Kidney (tissue), 13 donors: ENCODE measurements at regions not wholly inside any gene's neighbourhood (a gene's known extent, or its start where the extent isn't known, plus 50 kb on each side); places are given as distances from the start of the nearest gene placed in this dataset.

Experiments used
- DNase-seq, 5 donors: peaks; one replicate each; pipeline ENCODE4 v3.0.0-alpha.2; 2013 to 2020
- FAIRE-seq: peaks from 2 replicates; lab custom pipeline; 2012; peaks lifted over from hg19 to GRCh38; lab: Jason Lieb, UNC
- H3K27ac ChIP-seq, 2 donors: one replicate each; pipeline ENCODE4 v1.7.0; 2013; ENCODE audit warnings: low read depth in 2 of 2, low read length in 2 of 2, inconsistent platforms in 1 of 2
- H3K27me3 ChIP-seq: one replicate; pipeline ENCODE4 v1.7.1; 2013; ENCODE audit warnings: low read length, inconsistent platforms; ENCODE audit not compliant: control insufficient read depth, insufficient read depth
- H3K36me3 ChIP-seq, 3 donors: one replicate each; pipeline versions ENCODE4 v1.7.0 to v1.7.1; 2013; ENCODE audit warnings: low read length in 3 of 3, control low read depth in 1 of 3, inconsistent platforms in 1 of 3; ENCODE audit not compliant: insufficient read depth in 3 of 3, control insufficient read depth in 2 of 3
- H3K4me1 ChIP-seq, 3 donors: one replicate each; pipeline versions ENCODE4 v1.7.0 to v1.7.1; 2013; ENCODE audit warnings: low read length in 3 of 3, inconsistent platforms in 1 of 3, low read depth in 1 of 3; ENCODE audit not compliant: control insufficient read depth in 2 of 3, insufficient read depth in 2 of 3
- H3K4me3 ChIP-seq, 3 donors: one replicate each; pipeline versions ENCODE4 v1.7.0 to v1.8.1; 2013; ENCODE audit warnings: low read length in 3 of 3, control low read depth in 1 of 3, inconsistent platforms in 1 of 3
- H3K9ac ChIP-seq, 3 donors: one replicate each; pipeline versions ENCODE4 v1.7.0 to v1.7.1; 2013; ENCODE audit warnings: low read length in 3 of 3, control low read depth in 1 of 3, inconsistent platforms in 1 of 3
- H3K9me3 ChIP-seq, 3 donors: one replicate each; pipeline versions ENCODE4 v1.7.0 to v1.7.1; 2013; ENCODE audit warnings: low read length in 3 of 3, control low read depth in 1 of 3, inconsistent platforms in 1 of 3; ENCODE audit not compliant: control insufficient read depth in 2 of 3, insufficient read depth in 1 of 3
- CTCF ChIP-seq: IDR thresholded peaks from 3 replicates; pipeline ENCODE4 v1.5.1; 2012; ENCODE audit warnings: mild to moderate bottlenecking, moderate library complexity, borderline replicate concordance; ENCODE audit not compliant: insufficient read depth; ENCODE audit errors: extremely low read depth
- intact Hi-C: fragments of 100-400 bp; cut with DNase I; formaldehyde crosslinking; loops from one replicate; pipeline ENCODE4 v1.11.1; 2022
- donor health status: control.
- donor health status: control.
- donor health status: control.
- donor health status: control.
- donor health status: control.
- donor health status: DM: yes; HTN: yes; CAD: no.
- donor health status: Normal renal cell carcinoma (clear cell type).

GRCh38 chr5:56422076-56422762 lies 189.1 kb upstream of the ANKRD55 start:
- no peaks in the 10 kb centered on the region for H3K36me3 ChIP-seq
- intact Hi-C loops = no loop called here
- H3K9ac ChIP-seq = no peak overlapping the region
- no peak for TF ChIP-seq CTCF
- peak in 2 of 5 donors; percentile 66 to 76 for DNase-seq
- peaks cover 0 to 10% (median 3%) of the 10 kb centered on the region in 3 donors for H3K9me3 ChIP-seq
- peak overlapping the region; percentile 5 to 57 for H3K27ac ChIP-seq
- peak overlapping the region in 2 of 3 donors; percentile 5 to 16 for H3K4me3 ChIP-seq
- FAIRE-seq = peak; percentile 65
- peaks cover 0 to 6% (median 5%) of the 10 kb centered on the region in 3 donors for H3K4me1 ChIP-seq
- H3K27me3 ChIP-seq = no peaks in the 10 kb centered on the region

DNA sequence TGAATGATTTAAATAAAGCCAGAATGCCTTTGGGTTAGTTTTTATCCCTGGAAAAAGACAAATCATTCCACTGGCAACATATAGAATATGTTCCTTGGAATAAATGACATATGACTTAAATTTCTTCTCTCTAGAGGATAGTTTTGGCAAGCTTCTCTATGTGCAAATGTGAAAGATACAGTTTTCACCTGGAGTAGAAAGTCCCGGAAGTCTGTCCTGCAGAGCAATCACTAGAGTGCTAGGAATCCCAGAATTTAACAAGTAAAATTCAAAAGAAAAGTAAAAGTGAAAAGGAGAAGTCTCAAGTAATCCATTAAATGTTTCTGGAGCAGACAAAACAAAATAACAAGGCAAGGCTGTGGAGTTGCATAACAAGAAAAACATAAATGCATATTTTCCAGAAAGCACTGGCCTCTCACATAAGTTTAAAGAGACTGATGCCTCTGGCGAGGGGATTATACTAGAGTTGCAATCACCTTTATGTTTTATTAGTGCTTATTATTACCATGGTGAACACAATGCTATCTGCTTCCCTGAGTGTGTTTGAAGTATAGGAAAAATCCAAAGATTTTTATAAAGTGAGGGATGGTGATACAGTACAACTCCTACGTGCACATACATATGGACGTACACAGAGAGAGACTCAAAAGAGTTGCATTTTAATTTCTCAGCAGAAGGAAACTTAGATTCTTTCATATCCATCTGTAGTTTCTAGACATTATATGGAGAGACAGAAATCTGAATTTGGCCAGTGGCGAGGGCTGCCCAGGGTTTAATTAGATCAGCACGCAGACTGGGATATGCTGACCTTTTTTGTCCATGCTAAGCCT lies 188.3 kb upstream of the ANKRD55 start:
- intact Hi-C loops = no loop called here

GRCh38 chr5:56420323-56420722 lies 187.2 kb upstream of the ANKRD55 start:
- H3K27me3 ChIP-seq = no peaks in the 10 kb centered on the region
- no peak for TF ChIP-seq CTCF
- DNase-seq = no peak
- peaks cover 0 to 6% (median 5%) of the 10 kb centered on the region in 3 donors for H3K4me1 ChIP-seq
- H3K9me3 ChIP-seq = peaks cover 0 to 10% (median 3%) of the 10 kb centered on the region in 3 donors
- H3K9ac ChIP-seq = no peak overlapping the region
- no peak for FAIRE-seq
- no peaks in the 10 kb centered on the region for H3K36me3 ChIP-seq
- no peak overlapping the region for H3K27ac ChIP-seq
- H3K4me3 ChIP-seq = no peak overlapping the region
- intact Hi-C loops = no loop called here

More for the DNA sequence above, 188.3 kb upstream of the ANKRD55 start:
- H3K4me1 ChIP-seq = peaks cover 0 to 6% (median 5%) of the 10 kb centered on the region in 3 donors
- no peak for TF ChIP-seq CTCF
- no peaks in the 10 kb centered on the region for H3K27me3 ChIP-seq
- no peaks in the 10 kb centered on the region for H3K36me3 ChIP-seq
- H3K4me3 ChIP-seq = peak overlapping the region in 1 of 3 donors; percentile 5
- no peak for FAIRE-seq
- H3K9me3 ChIP-seq = peaks cover 0 to 10% (median 3%) of the 10 kb centered on the region in 3 donors
- peak overlapping the region in 1 of 2 donors; percentile 32 for H3K27ac ChIP-seq
- no peak overlapping the region for H3K9ac ChIP-seq
- no peak for DNase-seq
